DOHH2 (cell line): ENCODE measurements at regions not wholly inside any gene's neighbourhood (a gene's known extent, or its start where the extent isn't known, plus 50 kb on each side); places are given as distances from the start of the nearest gene placed in this dataset.

ENCODE experiments used
- H3F3A ChIP-seq: fragments of 200-600 bp; sonication (generic), shearing (Covaris generic); 2 replicates; pipeline ENCODE4 v1.6.0; 2016; ENCODE audit warnings: antibody characterized with exemption, mild to moderate bottlenecking; ENCODE audit not compliant: control insufficient read depth, insufficient read depth
- H3K27ac ChIP-seq: fragments of 200-600 bp; sonication (generic); 2 replicates; pipeline ENCODE4 v1.5.1; 2014; ENCODE audit warnings: low read depth, mild to moderate bottlenecking, low read length, moderate library complexity
- H3K27me3 ChIP-seq: fragments of 200-600 bp; sonication (generic); 2 replicates; pipeline ENCODE4 v1.6.1; 2014; ENCODE audit warnings: mild to moderate bottlenecking, low read length, mixed read lengths; ENCODE audit not compliant: control insufficient read depth
- H3K36me3 ChIP-seq: fragments of 200-600 bp; sonication (generic); 2 replicates; pipeline ENCODE4 v1.6.1; 2014; ENCODE audit warnings: mild to moderate bottlenecking, low read length, moderate library complexity, mixed read lengths; ENCODE audit not compliant: control insufficient read depth
- H3K4me1 ChIP-seq: fragments of 200-600 bp; sonication (generic); 2 replicates; pipeline ENCODE4 v1.6.1; 2014; ENCODE audit warnings: mild to moderate bottlenecking, low read length, mixed read lengths; ENCODE audit not compliant: control insufficient read depth
- H3K4me2 ChIP-seq: fragments of 200-600 bp; sonication (generic); 2 replicates; pipeline ENCODE4 v1.6.0; 2014; ENCODE audit warnings: mild to moderate bottlenecking, low read length, moderate library complexity
- H3K4me3 ChIP-seq: fragments of 200-600 bp; sonication (generic); 2 replicates; pipeline ENCODE4 v1.5.1; 2014; ENCODE audit warnings: mild to moderate bottlenecking, low read length, mixed read lengths
- H3K79me2 ChIP-seq: fragments of 200-600 bp; sonication (generic); 2 replicates; pipeline ENCODE4 v1.6.1; 2014; ENCODE audit warnings: mild to moderate bottlenecking, low read length, mixed read lengths; ENCODE audit not compliant: control insufficient read depth
- H3K9me2 ChIP-seq: fragments of 200-600 bp; sonication (generic); replicated peaks from 2 replicates; pipeline ENCODE4 v1.6.1; 2014; ENCODE audit warnings: mild to moderate bottlenecking, low read length, mixed read lengths; ENCODE audit not compliant: control insufficient read depth
- H3K9me3 ChIP-seq: fragments of 200-600 bp; sonication (generic); 2 replicates; pipeline ENCODE4 v1.6.1; 2014; ENCODE audit warnings: antibody characterized with exemption, low read length, mixed read lengths; ENCODE audit not compliant: control insufficient read depth, insufficient read depth
- H4K20me1 ChIP-seq: fragments of 200-600 bp; sonication (generic); 2 replicates; pipeline ENCODE4 v1.6.0; 2014; ENCODE audit warnings: low read depth, mild to moderate bottlenecking, antibody characterized with exemption, low read length, moderate library complexity; ENCODE audit not compliant: control insufficient read depth, insufficient read depth
- CTCF ChIP-seq: fragments of 200-600 bp; sonication (generic); IDR thresholded peaks from one replicate; pipeline ENCODE4 v1.5.1; 2014; ENCODE audit warnings: antibody characterized with exemption, mild to moderate bottlenecking, low read depth, low read length; ENCODE audit not compliant: poor library complexity, severe bottlenecking
- EZH2phosphoT487 ChIP-seq: fragments of 200-600 bp; sonication (generic); IDR thresholded peaks from 2 replicates; pipeline ENCODE4 v1.6.1; 2017; ENCODE audit warnings: borderline replicate concordance, mild to moderate bottlenecking, antibody characterized with exemption, low read length, moderate library complexity, mixed read lengths

- no peak for TF ChIP-seq CTCF
- TF ChIP-seq EZH2phosphoT487 = no peak
- Histone ChIP-seq H3K27ac (no peak overlapping the region), H3K27me3 (no peaks in the 10 kb centered on the region), H3K9me2 (no peaks in the 10 kb centered on the region), H3K9me3 (no peaks in the 10 kb centered on the region), H3F3A (no peaks in the 10 kb centered on the region), H3K4me2 (no peak overlapping the region), H4K20me1 (no peaks in the 10 kb centered on the region), H3K36me3 (no peaks in the 10 kb centered on the region), H3K4me3 (no peak overlapping the region), H3K79me2 (no peaks in the 10 kb centered on the region), H3K4me1 (no peaks in the 10 kb centered on the region)
Measured at GRCh38 chr7:42735081-42735480, 176.8 kb downstream of the C7orf25 start.

GRCh38 chr7:42734568-42734967, 177.3 kb downstream of the C7orf25 start:
- Histone ChIP-seq H3K79me2 (no peaks in the 10 kb centered on the region), H3K27me3 (no peaks in the 10 kb centered on the region), H3K4me3 (no peak overlapping the region), H3K4me1 (no peaks in the 10 kb centered on the region), H3K9me2 (no peaks in the 10 kb centered on the region), H3K27ac (no peak overlapping the region), H3K4me2 (no peak overlapping the region), H3K9me3 (no peaks in the 10 kb centered on the region), H3F3A (no peaks in the 10 kb centered on the region), H3K36me3 (no peaks in the 10 kb centered on the region), H4K20me1 (no peaks in the 10 kb centered on the region)
- TF ChIP-seq CTCF (no peak), EZH2phosphoT487 (no peak)

GRCh38 chr7:42733040-42733439, 178.8 kb downstream of the C7orf25 start:
- H3K27me3 ChIP-seq = no peaks in the 10 kb centered on the region
- no peaks in the 10 kb centered on the region for H3K4me1 ChIP-seq
- H4K20me1 ChIP-seq = no peaks in the 10 kb centered on the region
- H3K4me3 ChIP-seq = no peak overlapping the region
- no peaks in the 10 kb centered on the region for H3K9me2 ChIP-seq
- no peaks in the 10 kb centered on the region for H3K79me2 ChIP-seq
- H3K4me2 ChIP-seq = no peak overlapping the region
- H3F3A ChIP-seq = no peaks in the 10 kb centered on the region
- no peak overlapping the region for H3K27ac ChIP-seq
- TF ChIP-seq EZH2phosphoT487 = no peak
- no peak for TF ChIP-seq CTCF
- H3K36me3 ChIP-seq = no peaks in the 10 kb centered on the region
- no peaks in the 10 kb centered on the region for H3K9me3 ChIP-seq

- no peaks in the 10 kb centered on the region for H3K9me3 ChIP-seq
- H3K4me3 ChIP-seq = no peak overlapping the region
- H3K27ac ChIP-seq = no peak overlapping the region
- no peaks in the 10 kb centered on the region for H3F3A ChIP-seq
- no peak for TF ChIP-seq EZH2phosphoT487
- TF ChIP-seq CTCF = no peak
- no peaks in the 10 kb centered on the region for H3K4me1 ChIP-seq
- H3K4me2 ChIP-seq = no peak overlapping the region
- H3K27me3 ChIP-seq = no peaks in the 10 kb centered on the region
- no peaks in the 10 kb centered on the region for H4K20me1 ChIP-seq
- no peaks in the 10 kb centered on the region for H3K36me3 ChIP-seq
- no peaks in the 10 kb centered on the region for H3K79me2 ChIP-seq
- H3K9me2 ChIP-seq = no peaks in the 10 kb centered on the region
Measured at GRCh38 chr7:42730586-42730985, 181.3 kb downstream of the C7orf25 start.
